ENCODE measurements at regions not wholly inside any gene's neighbourhood (a gene's known extent, or its start where the extent isn't known, plus 50 kb on each side); places are given as distances from the start of the nearest gene placed in this dataset.
A peak's percentile ranks its signal among the peaks of the same experiment; 100 is the strongest.

DNA sequence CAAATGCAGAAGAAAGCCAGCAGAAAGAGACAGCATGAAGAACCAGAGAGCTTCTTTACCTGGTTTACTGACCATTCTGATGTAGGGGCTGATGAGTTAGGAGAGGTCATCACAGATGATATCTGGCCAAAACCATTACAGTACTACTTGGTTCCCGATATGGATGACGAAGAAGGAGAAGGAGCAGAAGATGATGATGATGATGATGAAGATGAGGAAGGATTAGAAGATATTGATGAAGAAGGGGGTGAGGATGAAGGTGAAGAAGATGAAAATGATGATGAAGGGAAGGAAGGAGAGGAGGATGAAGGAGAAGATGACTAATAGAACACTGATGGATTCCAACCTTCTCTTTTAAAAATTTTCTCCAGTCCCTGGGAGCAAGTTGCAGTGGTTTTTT, 178.2 kb upstream of the CRY1 start:
- DNase-seq (ENCODE audit: low read depth in 4 of 4, low spot score in 2 of 4) = no peak

DNA sequence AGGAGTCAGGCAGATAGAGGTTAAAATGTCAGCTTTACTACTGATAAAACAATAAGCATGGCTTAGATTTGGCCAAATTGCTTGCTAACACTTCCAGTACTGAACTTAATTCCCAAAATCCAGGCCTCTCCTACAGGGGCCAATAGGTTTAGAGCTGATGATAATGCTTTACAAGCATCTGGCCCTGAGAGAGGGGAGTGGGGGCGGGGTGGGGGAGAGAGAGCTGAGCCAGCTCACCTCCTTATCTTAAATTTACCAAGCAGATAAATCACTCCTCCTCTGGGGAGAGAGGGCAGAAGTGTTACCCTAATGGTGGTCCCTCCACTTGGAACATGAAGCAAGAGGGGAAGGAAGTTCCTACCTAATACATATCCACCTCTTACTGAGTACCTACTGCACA, 182.2 kb upstream of the CRY1 start:
- DNase-seq (ENCODE audit: low read depth in 4 of 4, low spot score in 2 of 4) = no peak

DNA sequence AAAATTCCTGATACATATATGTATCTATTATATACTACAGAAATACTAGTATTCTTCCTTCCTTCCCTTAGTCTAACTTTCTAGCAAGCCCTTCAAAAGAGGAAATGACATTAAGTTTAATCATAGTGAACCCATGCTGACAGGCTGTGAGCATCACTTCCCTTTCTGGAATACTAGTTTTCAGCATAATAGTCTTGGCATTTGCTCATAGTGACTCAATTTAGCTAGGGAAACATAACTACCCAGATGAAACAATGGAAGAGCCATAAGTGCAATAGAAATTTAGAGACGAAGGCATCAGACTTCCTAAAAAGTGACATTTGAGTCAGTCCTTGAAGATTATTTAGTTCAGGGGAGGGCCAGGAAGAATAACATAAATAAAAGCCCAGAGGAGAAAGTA, 184.5 kb upstream of the CRY1 start:
- no peak for DNase-seq (ENCODE audit: low read depth in 4 of 4, low spot score in 2 of 4)

- no peak for DNase-seq (ENCODE audit: low read depth in 4 of 4, low spot score in 2 of 4)
These were observed 189.3 kb upstream of the CRY1 start for GRCh38 chr12:107282628-107283027.

DNA sequence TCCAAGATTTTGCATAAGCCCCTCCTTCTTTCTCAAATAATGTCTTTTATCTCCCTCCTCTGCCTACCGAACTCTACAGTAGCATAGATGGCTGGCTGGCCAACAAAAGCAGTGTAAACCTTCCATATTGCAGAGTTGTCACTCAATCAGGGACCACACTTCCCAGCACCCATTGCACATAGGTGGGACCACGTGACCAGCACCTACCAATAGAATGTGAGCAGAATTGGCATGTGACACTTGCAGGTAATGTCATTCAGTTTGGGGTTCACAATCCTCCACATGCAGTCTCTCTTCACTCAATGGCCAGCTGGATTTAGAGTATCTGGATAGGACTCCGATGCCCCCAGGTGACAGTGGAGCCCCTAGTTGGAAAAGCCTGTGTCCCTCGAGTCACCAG, 190.3 kb upstream of the CRY1 start:
- DNase-seq (ENCODE audit: low read depth in 4 of 4, low spot score in 2 of 4) = no peak

DNA sequence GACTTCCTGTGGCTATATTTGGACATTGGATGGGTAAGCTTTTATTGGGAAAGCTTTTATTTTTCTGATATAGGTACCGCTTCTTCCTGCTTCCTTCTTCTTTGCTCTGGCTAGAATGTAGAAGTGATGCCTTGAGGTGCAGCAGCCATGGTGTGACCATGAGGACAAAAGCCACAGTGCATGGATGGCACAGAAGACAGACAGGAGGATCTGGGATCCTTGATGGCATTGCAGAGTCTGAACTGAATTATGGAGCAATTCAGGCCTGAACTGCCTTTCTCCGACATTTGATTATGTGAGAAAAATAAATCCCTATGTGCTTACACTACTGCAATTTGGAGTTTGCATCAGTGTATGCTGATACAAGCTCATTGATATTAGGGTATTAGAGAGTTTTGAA, 191.3 kb upstream of the CRY1 start:
- DNase-seq (ENCODE audit: low read depth in 4 of 4, low spot score in 2 of 4) = no peak

DNA sequence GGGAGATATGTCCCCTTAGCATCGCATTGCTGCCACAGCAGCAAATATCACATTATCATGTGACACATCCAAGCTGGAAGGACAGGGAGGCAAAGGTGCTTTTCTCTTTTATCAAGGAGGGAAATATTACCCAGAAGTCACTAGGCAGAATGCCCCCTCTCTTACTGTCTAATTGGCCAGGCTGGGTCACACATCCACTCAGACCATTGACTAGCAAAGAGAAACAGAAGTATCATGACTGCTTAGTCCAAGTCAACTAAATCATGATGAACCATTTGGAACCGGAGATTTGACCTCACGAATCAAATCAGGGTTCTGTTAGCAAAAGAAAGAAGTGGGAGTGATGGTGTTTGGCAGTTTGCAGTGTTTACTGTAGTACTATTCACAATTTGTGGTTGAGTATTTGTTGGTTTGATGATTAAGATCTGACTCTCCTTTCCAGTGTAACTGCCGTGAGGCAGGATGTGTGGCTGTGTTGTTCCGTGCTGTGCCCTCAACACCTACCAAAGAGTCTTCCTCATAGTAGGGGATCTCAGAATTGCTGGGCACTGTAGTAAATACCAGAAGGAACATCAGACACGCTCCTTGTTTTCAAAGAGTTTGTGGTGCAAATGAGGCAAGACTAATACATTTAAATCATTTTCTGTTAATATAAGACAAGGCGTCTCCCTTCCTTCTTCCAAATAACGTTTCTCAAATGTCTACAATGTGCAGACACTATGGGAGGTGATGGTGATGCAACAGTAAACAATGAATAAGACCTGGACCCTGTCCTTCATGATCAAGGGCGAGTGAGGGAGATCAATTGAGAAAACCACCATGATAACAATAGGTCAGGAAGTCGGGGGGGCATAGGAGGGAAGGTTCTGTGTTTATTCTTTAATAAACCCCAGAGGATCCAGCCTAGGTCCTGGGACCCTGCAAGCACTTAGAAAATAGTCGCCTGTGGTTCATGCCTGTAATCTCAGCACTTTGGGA, 194.4 kb upstream of the CRY1 start:
- DNase-seq (ENCODE audit: low read depth in 4 of 4, low spot score in 2 of 4) = no peak

DNA sequence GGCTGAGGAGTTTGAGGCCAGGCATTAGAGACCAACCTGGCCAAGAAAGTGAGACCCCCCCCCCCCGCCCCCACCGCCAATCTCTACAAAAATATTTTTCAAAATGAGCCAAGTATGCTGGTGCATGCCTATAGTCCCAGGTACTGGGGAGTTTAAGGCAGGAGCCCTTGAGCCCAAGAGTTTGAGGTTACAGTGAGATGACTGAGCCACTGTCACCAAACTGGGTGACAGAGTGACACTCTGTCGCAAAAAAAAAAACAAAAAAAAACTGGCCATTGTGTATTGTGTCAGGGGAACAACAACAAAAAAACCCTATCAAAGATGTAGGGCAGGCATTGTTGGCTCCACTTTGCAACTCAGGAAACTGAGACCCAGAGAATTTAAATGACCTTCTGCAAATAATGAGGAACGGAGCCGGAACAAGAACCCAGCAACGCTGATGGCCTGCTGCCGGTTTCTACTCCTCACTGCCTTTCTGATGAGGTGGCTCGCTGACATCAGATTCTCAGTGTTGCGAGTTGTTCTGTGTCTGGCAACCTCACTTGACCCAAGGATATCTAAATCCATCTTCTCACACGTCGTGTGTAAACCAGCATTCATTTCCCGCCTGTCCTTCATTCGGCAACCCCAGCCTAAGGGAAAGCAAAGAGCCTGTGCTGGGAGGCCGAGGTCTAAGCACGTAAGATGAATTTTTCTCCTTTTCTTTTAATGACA, 195.2 kb upstream of the CRY1 start:
- no peak for DNase-seq (ENCODE audit: low read depth in 4 of 4, low spot score in 2 of 4)

DNA sequence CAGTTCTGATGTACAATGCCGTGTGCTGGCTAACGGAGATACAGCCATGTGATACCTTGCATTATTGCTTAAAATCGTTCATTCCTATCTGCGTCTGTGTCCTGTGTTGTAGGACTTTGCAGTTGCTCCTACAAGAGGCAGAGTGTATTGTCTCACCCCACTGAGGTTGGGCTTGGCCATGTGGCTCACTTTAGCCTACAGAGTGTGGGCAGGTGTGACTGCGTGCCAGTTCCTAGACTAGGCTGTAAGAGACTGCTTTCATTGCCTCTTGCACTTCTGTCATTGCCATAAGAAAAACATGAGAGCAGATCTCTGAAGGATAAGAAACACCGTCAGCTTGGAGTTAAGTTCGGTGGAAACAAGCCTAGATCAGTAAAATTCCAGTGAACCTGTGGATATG, 197.7 kb upstream of the CRY1 start:
- DNase-seq (ENCODE audit: low read depth in 4 of 4, low spot score in 2 of 4) = no peak

GRCh38 chr12:107296681-107297089, 203.3 kb upstream of the CRY1 start:
- no peak for DNase-seq (ENCODE audit: low read depth in 4 of 4, low spot score in 2 of 4)

- no peak for DNase-seq (ENCODE audit: low read depth in 4 of 4, low spot score in 2 of 4)
These were observed 209.4 kb upstream of the CRY1 start for GRCh38 chr12:107302649-107303341.

- no peak for DNase-seq (ENCODE audit: low read depth in 4 of 4, low spot score in 2 of 4)
These were observed 211.5 kb upstream of the CRY1 start for GRCh38 chr12:107304588-107305532.

GRCh38 chr12:107306141-107306659, 212.9 kb upstream of the CRY1 start:
- DNase-seq (ENCODE audit: low read depth in 4 of 4, low spot score in 2 of 4) = no peak

DNA sequence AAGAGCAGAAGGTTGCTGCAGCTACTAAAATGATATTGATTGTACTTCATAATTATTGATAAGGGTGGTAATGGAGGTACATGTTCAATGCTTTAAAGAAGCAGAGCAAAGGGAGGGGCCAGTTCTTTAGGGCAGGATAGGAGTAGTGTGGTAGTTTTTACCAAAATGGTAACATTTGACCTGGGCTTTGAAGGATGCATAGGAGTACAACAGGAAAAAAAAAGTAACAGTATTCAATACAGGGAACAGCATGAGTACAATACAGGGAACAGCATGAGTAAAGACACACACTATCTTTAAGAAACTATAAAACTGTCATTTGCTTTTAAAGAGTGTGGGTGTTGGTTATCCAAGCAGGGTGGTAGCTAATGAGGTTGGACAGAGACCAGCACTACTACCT, 215.0 kb upstream of the CRY1 start:
- DNase-seq (ENCODE audit: low read depth in 4 of 4, low spot score in 2 of 4) = no peak

DNA sequence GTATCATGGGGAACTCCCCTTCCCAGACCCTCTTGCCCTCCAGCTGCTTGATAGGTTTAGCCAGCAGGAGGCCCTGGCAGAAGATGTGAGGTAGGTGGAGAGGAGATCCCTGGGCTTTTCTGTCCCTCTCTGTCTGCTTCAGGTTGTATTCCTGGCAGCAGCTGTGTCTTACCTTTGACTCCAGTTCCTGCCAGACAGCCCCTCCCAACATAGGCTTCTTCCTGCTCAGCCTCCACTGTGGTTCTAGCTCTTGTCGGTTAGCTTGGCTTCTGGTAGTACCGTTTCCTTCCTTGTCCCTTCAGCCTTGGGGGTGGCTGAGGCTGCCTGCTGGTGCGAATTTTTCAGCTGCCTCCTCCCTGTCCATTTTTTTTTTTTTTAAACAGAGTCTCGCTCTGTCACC, 215.7 kb upstream of the CRY1 start:
- no peak for DNase-seq (ENCODE audit: low read depth in 4 of 4, low spot score in 2 of 4)

GRCh38 chr12:107310621-107311020, 217.3 kb upstream of the CRY1 start:
- no peak for DNase-seq (ENCODE audit: low read depth in 4 of 4, low spot score in 2 of 4)

DNA sequence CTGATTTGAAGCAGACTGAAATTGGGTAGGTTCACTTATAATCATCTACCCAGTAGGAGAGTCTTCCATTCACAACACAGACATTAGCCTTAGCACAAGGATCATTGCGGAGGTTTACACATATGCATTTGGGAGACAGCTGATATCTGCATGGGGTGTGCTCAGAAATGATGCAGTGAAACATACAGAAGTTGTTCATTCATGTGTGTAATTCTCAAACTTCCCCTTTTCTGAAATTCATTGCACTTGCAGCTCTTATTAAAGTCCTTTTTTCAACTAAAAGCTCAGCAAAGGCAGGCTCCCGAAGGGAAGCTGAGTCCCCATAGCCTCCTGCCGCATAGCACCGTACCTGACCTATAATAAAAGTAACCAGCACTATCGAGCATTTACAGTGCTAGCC, 218.3 kb upstream of the CRY1 start:
- no peak for DNase-seq (ENCODE audit: low read depth in 4 of 4, low spot score in 2 of 4)

GRCh38 chr12:107317751-107318555, 224.6 kb upstream of the CRY1 start:
- DNase-seq (ENCODE audit: low read depth in 4 of 4, low spot score in 2 of 4) = peak in 3 of 4 donors; percentile 63 to 74 (median 67)

- no peak for DNase-seq (ENCODE audit: low read depth in 4 of 4, low spot score in 2 of 4)
These were observed 225.1 kb upstream of the CRY1 start for GRCh38 chr12:107318556-107318805.
